HT-29 (cell line): ENCODE measurements at regions not wholly inside any gene's neighbourhood (a gene's known extent, or its start where the extent isn't known, plus 50 kb on each side); places are given as distances from the start of the nearest gene placed in this dataset.

ENCODE experiments used
- DNase-seq: peaks from one replicate; pipeline ENCODE4 v3.0.0-alpha.2; 2015; ENCODE audit warnings: low spot score

DNA sequence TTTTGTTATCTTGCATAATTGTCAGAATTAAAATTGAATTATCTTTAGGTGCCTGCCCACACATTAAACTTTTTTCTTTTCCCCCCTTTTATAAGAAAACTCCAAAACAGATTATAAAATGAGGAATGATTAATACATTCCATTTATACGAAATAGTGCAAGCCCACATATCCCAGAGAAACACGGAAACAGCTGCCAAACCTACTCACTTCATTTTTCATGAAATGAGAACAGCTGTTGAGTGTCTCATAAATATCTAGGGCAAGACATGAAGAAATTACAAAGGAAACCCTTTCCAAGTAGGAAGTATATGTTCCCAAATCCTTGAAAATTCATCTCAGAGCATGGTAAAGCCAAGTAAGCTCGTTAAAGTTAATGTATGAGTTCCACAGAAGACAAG is 459.4 kb upstream of the NMUR2 start:
- no peak for DNase-seq

DNA sequence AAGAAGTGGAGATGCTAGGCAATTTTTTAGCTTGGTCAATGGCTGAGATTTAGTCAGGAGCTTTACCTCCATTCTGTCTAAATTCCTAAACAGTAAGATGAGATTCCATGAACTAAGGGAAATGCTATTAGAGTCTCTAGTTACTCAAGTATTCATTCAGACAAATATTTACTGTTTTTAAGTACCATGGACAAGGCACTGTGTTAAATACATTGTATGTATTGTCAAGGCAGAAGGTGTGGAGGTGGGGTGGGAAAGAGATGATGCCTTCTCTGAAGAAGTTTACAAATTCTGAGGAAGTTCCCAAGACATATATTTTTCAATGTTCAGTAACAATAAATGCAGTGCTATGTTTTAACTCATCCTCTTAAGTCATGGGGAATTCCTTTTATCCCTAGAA is 459.9 kb upstream of the NMUR2 start:
- no peak for DNase-seq

DNA sequence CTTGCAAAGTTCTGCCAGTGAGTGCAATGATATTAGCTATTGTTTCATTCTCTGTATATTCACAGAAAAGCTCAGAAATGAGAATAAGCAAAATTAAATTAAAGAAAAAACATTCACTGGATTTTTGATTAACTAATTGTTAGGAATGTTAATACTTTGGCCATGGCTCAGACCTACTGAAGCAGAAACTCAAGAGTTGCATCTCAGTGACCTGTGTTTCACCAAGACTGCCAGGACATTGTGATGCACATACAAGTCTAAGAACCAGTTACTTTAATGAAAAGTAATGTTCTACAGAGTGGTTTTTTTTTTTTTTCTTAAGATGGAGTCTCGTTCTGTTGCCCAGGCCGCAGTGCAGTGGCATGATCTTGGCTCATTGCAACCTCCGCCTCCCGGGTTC is 464.9 kb upstream of the NMUR2 start:
- DNase-seq: no peak

DNA sequence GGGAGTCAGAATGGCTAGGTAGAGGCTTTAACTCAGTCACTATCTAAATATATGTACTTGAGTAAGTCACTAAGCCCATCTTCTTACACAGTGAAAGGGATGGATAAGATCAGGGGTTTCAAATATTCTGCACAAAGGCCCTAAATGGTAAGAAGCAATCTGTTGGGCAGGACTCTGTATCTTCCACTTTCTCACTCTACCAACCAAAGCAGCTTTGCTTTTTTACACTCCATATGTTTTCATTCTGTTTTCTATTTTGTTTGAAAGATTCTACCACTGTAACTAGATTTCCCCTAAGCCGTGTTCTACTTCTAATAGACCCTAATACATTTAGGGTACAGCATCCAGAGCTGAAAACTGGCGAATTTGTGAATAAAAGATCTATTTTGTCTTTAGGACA is 477.5 kb upstream of the NMUR2 start:
- DNase-seq: no peak

DNA sequence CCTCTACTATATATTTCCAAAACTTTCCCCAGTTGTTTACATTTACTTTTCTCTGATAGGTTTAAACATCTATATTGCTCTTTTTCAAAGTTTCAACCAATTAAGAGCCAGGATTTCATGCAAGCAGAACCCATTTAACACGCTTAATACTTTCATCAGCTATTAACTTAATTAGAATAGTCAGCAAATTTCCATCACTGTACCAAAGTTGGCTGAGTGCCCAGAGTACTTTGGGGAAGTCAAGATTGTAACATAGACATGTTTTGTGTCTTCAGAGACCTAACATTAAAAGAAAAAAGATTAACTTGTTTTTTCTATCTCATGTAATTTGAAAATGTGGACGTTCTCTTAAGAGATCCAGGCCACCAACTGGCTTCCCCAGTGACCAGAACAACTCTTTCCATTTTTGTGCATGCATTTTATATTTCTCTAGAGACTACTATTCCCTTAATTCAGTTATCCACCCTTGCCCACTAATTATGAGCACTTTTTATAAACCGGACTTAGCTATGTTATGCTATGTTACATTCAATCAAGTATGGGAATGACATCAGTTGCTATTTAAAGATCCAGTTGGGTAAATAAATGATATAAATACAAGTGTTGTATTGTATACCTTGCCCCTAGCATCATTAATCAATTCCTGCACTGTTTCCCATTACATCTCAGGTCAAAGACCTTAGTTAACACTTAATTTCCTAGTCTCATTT is 478.1 kb upstream of the NMUR2 start:
- no peak for DNase-seq

DNA sequence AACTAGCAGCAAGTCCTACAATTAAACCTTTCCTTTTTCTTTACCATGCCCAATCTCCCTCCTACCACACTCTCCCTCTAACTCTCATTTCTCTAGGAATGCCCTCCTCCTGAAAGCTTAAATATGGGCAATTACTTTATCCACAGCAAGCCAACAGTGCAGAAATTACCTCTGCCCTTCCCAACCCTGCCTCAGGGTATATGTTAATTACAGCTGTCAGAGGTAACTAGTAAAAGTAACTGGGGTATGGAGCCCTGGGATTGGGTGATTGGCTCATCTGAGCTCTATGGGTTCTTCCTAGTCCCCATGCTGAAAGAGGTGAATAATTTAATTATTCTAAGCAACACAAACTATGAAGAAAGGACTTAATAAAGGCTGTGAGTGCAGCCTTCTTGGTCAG is 478.9 kb upstream of the NMUR2 start:
- no peak for DNase-seq

DNA sequence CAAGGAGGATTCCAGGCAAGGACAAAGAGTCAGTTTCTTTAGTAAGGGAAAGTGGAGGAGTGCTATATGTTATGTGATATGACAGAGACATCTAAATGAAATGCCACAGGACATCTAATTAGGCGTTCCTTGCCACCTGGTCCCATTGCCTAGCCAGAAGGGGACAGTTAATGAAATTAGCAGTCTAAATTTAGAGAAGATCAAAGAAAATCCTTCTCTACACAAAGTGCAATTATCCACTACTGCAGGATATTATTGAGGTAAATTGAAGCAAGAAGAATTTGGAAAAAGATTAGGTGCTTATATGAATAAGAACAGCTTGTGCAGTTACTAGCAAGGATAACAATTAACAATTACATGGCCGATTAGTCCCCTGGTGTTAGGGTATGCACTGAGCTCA is 495.3 kb upstream of the NMUR2 start:
- no peak for DNase-seq

DNA sequence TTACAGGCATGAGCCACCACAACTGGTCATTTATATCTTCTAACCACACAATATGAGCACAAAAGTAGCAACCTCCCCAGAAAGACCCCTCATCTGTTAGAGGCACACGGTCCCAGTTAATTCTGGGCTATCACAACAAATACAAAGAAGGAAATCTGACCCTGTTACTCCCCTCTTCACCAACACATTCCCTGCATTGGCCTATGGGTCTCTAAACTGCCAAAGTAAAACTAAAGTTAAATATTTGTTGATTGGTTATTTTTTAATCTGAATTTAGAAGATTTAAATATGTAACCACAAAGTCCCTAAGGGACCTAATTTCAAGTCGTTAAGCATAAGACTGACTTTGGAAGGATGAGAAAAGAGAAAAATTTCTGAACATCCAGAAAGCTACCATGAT is 496.7 kb upstream of the NMUR2 start:
- no peak for DNase-seq

DNA sequence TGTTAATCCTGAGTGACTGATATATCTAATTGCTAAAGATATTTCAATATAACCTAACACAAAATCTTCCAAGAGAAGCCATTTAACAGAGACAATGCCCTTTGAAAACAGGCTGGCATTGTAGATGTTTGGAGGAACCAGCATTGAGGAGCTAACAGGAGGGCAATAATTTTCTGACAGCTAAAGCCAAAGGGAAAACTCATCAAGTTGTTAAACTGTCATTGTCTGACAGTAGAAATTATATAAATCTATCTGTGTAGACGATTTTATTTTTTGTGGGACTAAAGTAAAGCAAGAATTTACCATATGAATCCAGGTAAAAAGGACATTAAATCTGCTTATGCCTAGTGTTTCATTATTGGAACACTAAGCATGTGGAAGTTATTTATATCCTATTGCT is 500.2 kb upstream of the NMUR2 start:
- no peak for DNase-seq

DNA sequence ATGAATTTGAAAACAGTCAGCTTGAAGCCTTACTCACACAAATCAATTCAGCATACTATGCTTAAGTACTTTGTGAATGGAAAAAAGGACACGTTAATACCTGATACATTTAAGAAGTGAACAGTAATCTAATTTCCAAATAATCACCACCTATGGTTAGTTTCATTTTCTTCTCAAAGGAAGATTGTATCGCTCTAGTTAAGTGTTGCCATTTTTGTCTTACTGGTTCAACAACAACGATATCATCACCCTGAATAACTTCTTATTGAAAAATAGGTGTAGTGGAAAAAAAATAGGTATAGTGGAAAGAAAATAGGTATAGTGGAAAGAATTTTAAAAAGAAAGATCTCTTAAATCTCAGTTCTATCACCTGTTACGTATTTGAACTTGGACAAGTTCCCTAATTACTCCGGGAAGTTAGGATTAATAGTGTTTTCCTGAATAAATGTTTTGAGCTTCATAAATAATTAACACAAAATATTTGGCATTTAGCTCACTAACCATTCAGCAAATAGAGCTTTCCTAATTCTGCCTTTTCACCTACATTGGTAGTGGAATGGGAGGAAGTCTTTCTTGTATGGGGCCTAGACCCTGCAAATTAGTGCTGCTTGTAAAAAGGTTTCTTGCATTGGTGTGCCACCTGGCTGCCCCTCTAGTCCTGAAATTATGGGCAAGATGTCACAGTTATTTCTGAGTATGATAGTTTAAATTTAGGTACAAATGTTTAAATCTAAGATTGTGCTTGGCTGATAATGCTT is 502.6 kb upstream of the NMUR2 start:
- DNase-seq: no peak

DNA sequence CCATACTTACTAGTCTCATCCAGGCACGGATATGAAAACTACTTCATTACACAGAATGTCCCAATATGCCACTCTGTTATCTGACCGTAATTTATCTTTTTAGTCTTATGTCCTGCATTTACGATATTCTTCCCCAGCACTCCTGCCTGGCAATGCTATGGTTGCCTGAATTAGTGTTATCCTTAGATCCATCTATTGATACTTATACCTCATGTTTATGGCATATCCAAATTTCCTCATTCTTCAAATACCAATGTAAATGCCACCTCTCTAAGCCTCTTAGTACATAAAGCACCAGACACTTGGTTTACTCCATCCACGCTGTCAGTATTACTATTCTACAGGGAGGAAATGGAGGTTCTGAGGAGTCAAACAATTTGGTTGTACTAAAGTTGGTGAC is 507.8 kb upstream of the NMUR2 start:
- no peak for DNase-seq

DNA sequence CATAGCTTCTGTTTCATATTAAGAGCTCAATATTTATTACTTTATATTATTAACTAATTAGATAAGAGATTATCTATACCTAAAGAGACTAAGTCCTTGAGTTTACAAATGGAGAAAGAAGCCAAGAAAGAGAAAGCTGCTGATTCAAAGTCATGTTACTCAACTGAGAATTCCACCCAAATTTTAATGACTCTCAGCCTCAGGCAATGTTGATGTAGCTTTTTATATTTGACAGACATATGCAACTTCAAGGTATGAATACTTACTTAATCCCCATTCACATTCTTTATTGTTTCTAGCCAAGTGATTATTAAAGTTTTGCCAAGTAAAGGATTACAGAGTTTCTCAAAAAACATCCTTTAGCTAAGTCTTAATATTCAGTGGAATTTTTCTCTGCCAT is 527.5 kb upstream of the NMUR2 start:
- DNase-seq: no peak

DNA sequence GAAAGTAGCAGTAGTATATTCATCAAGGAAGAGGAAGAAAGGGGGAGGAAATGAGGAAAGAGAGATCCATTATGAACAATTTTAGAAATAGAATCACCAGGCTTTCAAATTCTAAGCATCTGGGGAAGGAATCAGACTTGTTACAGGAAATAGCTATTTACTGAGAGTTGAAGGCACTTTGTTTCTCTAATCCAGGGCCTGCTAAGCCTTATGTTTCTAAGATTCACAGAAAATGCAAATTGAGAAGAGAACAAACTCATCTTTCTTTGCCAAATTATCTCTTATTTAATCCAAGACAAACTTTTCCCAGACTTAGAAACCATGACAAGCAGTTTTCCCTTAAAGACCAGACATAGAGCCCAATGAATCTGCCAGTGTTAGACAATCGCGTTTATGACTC is 528.0 kb upstream of the NMUR2 start:
- DNase-seq: no peak

DNA sequence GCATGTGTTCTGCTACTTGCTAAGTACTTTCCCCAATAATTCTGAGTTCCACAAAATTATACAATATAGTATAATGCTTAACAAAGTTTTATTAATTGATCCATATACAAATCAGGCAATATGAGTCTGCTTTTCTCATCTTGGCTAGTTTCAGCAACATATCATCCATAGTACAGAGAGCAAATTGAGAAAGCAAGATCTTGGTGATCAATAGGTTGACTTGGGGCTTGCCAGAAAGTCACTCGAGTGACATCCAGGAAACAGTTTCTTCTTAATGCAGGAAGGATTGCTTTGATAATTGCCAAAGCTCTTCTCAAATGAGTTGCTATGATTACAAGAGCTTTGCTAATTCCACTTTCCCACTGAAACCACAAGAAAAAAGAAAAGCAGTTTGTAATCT is 533.6 kb upstream of the NMUR2 start:
- DNase-seq: no peak

DNA sequence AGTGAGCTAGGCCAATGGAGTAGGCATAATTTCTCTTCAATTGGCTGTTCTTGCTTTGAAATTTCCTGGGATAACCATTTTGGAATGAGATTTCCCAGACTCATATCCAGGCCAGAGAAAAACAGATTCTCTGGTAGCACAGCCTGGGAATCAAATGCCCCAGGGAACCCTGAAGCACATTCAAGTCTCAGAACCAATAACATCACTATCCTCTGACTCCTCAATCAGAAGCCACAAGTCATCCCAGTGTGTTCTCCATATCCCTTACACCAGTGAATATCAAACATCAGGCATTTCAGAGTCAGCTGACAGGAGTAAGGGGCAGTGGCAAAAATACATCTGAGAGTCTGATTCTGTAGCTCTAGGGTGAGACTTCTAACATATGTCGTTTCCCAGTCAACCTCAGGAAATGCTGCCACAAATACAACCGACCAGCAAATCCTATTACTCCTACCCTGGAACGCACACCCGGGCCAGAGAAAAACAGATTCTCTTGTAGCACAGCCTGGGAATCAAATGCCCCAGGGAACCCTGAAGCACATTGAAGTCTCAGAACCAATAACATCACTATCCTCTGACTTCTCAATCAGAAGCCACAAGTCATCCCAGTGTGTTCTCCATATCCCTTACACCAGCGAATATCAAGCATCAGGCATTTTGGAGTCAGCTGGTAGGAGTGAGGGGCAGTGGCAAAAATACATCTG is 537.7 kb upstream of the NMUR2 start:
- no peak for DNase-seq

DNA sequence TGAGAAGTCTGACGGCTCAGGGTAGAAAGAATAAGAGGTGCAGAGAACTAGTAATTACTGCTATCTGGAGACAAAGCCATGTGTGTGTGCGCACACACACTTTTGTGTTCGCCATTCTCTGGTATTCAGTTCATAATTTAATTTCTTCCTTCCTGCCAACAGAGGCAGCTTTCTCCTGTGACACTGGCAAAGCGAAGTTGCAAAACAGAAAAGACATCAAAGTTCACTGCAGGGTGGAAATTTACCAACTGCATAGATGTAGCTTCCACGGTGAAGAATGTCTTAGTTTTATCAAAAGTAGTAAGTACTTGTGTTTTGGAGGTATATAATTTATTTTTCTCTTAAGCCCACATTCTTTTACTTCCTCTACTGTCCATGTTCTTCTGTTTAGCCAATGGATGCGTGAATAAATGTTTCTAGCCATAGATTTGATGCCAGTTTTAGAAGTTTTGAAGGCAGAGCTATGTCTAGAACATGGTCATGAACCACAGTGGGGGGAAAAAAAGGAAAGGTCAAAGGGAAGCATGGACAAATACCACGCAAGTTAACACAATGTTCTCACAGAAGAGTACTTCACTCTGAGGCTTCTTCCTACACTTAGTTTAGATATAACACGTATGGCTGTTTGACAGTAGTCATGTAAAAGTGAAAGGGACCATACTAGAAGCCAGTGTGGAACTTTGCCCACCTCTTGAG is 536.5 kb upstream of the GRIA1 start:
- no peak for DNase-seq

DNA sequence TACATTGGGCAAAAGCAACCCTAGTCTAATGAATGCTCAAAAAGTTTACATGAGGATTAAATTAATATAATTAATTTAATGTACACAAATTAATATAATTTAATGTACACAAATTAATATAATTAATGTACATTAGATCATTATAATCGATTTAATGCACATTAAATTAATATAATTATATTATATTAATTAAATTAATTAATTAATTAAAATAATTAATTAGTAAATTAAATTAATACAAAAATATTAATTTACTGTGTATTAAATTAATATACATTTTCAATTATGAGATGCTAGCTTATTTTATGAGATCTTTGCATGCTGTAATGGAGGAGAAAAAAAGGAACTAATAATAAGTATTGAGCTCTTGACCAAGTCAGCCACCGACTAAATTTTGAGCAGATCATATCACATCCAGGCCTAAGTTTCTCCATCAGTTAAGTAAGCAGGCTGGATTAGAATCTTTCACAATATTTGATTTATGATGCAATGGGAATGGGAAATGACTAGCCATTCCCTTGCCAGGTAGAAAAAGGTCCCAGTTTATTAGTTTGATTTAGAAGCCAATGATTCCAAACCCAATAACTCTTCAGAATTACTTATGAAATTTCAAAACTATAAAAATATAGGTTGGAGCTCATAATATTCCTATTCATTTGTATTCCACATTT is 533.4 kb upstream of the GRIA1 start:
- DNase-seq: no peak

DNA sequence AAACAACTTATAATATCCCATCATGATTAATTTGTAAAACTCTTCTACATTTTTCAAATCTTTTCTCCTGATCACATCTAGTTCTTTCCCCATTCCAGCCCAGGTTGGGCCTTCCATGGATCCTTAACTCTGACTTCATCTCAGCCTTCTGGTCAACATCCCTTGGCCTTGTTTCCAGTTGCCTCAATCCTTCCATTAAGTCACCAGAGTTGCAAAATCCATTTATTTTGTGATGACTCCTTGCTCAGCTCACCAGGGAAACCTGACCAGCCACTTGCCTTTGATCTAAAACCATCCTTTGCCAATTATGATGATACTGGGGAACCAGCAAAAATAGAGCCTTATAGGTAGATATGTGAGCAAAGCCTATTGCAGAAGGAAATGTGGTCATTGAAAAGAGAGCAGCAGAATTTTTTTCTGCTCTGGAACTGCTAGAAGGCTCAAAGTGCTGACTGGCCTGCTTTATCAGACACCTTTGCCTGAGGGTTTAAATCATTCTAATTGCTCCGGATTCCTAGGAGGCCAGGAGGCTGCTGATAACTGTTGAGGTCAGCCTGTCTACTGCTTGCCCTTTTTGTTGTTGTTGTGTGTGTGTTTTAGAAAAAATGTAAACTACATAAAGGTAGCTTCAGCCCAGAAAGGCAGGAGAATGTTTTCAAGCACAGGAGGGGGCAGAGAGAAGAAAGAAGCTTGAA is 512.2 kb upstream of the GRIA1 start:
- no peak for DNase-seq

DNA sequence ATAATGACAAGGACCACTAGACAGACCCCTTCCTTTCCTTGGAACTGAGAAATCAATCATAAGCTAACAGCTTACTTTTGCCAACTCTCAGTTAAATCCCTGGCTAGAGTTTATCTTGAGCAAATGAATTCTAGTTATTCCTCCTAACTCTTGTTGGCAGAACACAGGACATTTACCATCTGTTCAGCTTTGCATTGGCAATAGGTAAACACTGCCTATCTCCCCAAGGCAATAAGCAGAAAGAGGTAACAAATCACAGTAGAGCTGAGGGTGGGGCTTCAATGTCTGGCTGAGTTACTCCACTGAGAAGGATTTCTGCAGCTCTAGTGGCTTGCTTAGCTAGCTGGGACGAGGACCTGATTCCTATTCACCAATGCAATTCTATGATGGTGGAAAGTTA is 503.3 kb upstream of the GRIA1 start:
- no peak for DNase-seq

DNA sequence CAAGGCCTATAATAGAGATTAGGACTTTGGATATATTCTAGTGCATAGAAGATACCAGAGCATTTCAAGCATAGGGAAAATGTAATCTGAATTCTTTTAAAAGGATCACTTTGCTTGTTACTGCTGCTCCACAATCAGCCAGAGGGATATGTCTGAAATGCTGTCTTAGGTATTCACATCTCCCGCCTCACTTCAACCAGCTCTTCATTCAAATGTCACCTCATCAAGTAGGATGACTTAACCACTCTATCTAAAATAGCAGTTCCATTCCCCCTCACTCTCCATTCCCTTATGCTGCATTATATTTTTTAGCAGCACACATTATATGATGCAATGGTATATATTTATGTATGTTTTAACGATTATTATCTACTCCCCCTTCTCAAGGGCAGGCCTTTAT is 500.3 kb upstream of the GRIA1 start:
- DNase-seq: no peak

DNA sequence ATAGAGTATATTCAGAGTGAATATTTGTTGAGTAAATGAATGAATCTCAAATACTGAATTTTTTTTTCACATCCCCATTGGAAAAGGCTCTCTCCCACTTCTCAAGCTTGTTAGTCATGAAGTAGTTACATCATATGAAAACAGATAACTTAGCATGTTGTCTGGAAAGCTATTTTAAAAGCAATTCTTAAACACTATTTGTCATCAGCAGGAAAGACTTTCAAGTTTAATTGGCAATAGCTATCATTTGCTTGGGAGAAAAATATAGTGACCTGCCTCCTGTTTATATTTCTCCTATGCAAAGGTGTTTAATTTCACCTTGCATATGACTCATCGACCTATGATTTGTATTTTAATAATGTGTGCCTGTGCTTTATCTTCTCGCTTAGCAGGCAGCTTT is 499.8 kb upstream of the GRIA1 start:
- DNase-seq: no peak
